Thymus (tissue), 11 donors: ENCODE measurements at regions not wholly inside any gene's neighbourhood (a gene's known extent, or its start where the extent isn't known, plus 50 kb on each side); places are given as distances from the start of the nearest gene placed in this dataset.
"Not testable (repeated sequence)": the region's sequence is repeated elsewhere in the genome, so short reads cannot be mapped to it uniquely, and the experiment has no call there.

Experiments
- DNase-seq, 9 donors: peaks; one replicate each; pipeline ENCODE4 v3.0.0-alpha.2; 2013; ENCODE audit warnings: low spot score in 9 of 9, low read depth in 6 of 9, missing footprints in 1 of 9
- H3K27ac ChIP-seq, 2 donors: one replicate each; pipeline ENCODE4 v1.5.1; 2013; ENCODE audit warnings: control low read depth in 1 of 2, low read depth in 1 of 2, low read length in 1 of 2, mild to moderate bottlenecking in 1 of 2, moderate library complexity in 1 of 2
- H3K27me3 ChIP-seq, 2 donors: one replicate each; pipeline ENCODE4 v1.5.1; 2013; ENCODE audit warnings: low read length in 1 of 2; ENCODE audit not compliant: control insufficient read depth in 2 of 2, insufficient read depth in 1 of 2
- H3K36me3 ChIP-seq, 2 donors: one replicate each; pipeline ENCODE4 v1.5.1; 2013; ENCODE audit warnings: low read length in 1 of 2, mild to moderate bottlenecking in 1 of 2, moderate library complexity in 1 of 2; ENCODE audit not compliant: control insufficient read depth in 2 of 2, insufficient read depth in 2 of 2
- H3K4me1 ChIP-seq, 2 donors: one replicate each; pipeline ENCODE4 v1.5.1; 2013; ENCODE audit warnings: low read length in 2 of 2; ENCODE audit not compliant: control insufficient read depth in 2 of 2, insufficient read depth in 2 of 2
- H3K4me3 ChIP-seq, 2 donors: one replicate each; pipeline ENCODE4 v1.5.1; 2013; ENCODE audit warnings: low read length in 2 of 2, control low read depth in 1 of 2, mild to moderate bottlenecking in 1 of 2
- H3K9me3 ChIP-seq, 2 donors: one replicate each; pipeline ENCODE4 v1.5.1; 2013; ENCODE audit warnings: low read length in 1 of 2, mild to moderate bottlenecking in 1 of 2; ENCODE audit not compliant: control insufficient read depth in 2 of 2, insufficient read depth in 1 of 2
- WGBS: extraction: QIAGEN DNeasy Blood & Tissue Kit; methylation state at CpG from one replicate; pipeline ENCODE4 v1.1.7; 2013; 5-methylcytosine and 5-hydroxymethylcytosine counted together
- donor health status: healthy.

- Histone ChIP-seq H3K27me3 (no peaks in the 10 kb centered on the region), H3K9me3 (no peaks in the 10 kb centered on the region), H3K4me1 (no peaks in the 10 kb centered on the region), H3K36me3 (no peaks in the 10 kb centered on the region), H3K4me3 (no peak overlapping the region), H3K27ac (no peak overlapping the region)
- no peak for DNase-seq
- 95% methylated on average over 3 of the region's 3 CpGs for WGBS
Observed at GRCh38 chr5:86536396-86536795, 81.3 kb upstream of the COX7C start.

- Histone ChIP-seq H3K36me3 (no peaks in the 10 kb centered on the region), H3K4me3 (no peak overlapping the region), H3K27ac (no peak overlapping the region), H3K27me3 (no peaks in the 10 kb centered on the region), H3K4me1 (no peaks in the 10 kb centered on the region), H3K9me3 (no peaks in the 10 kb centered on the region)
- 89% methylated on average over 3 of the region's 3 CpGs for WGBS
- DNase-seq: no peak
Observed at GRCh38 chr5:86542532-86542931, 75.2 kb upstream of the COX7C start.

- Histone ChIP-seq H3K9me3 (no peaks in the 10 kb centered on the region), H3K4me3 (no peak overlapping the region), H3K36me3 (no peaks in the 10 kb centered on the region), H3K4me1 (no peaks in the 10 kb centered on the region), H3K27me3 (no peaks in the 10 kb centered on the region), H3K27ac (no peak overlapping the region)
- WGBS: 36% methylated on average over 2 of the region's 2 CpGs
- no peak for DNase-seq
Observed at GRCh38 chr5:86546044-86546443, 71.7 kb upstream of the COX7C start.

DNA sequence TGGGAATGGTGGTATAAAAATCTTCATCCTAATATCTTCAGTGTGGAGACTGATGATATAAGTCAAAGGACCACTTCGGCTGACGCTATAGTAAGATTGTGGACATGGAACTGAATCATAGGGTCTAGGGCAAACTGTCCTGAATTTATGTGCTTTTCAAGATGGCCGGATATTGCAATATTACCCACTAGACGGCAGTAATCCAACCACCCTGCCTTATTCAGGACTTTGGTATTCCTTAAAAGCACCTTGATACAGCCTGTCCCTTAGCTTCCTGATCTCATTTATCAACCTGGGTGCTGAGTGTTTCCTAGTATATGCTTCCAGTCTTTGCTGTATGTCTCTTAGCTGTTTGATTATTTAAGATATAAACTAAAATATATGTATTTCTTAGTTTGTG lies 71.2 kb upstream of the COX7C start:
- whole genome bisulfite sequencing: 91% methylated on average over 4 of the region's 4 CpGs

DNA sequence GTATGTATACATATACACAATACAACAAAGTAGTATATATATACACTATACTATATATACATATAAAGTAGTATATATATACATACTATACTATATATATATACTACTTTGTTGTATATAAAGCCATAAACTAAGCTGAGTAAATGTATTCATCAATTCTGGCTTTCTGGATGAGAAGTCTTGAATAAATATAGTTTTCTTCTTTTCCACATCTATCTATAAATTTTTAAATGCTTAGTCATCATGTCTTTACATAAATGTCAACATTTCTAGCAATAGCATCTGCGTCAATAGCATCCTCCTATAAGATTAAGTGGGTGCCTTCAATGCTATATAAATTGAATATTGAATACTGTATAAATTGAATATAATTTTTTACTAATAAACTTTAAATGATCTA lies 63.1 kb upstream of the COX7C start:
- no peaks in the 10 kb centered on the region for H3K9me3 ChIP-seq
- WGBS: 93% methylated on average over 1 of the region's 1 CpG
- H3K36me3 ChIP-seq: no peaks in the 10 kb centered on the region
- H3K27ac ChIP-seq: no peak overlapping the region
- H3K4me3 ChIP-seq: no peak overlapping the region
- no peak for DNase-seq
- no peaks in the 10 kb centered on the region for H3K27me3 ChIP-seq
- H3K4me1 ChIP-seq: no peaks in the 10 kb centered on the region

More for the DNA sequence above, 71.2 kb upstream of the COX7C start:
- Histone ChIP-seq H3K4me3 (no peak overlapping the region), H3K9me3 (no peaks in the 10 kb centered on the region), H3K4me1 (no peaks in the 10 kb centered on the region), H3K36me3 (no peaks in the 10 kb centered on the region), H3K27me3 (no peaks in the 10 kb centered on the region), H3K27ac (no peak overlapping the region)
- DNase-seq: no peak

- peak in 1 of 9 donors; percentile 1 for DNase-seq
- no peak overlapping the region for H3K27ac ChIP-seq
- no peaks in the 10 kb centered on the region for H3K27me3 ChIP-seq
- H3K36me3 ChIP-seq: no peaks in the 10 kb centered on the region
- H3K4me1 ChIP-seq: no peaks in the 10 kb centered on the region
- H3K9me3 ChIP-seq: no peaks in the 10 kb centered on the region
- no peak overlapping the region for H3K4me3 ChIP-seq
Observed at GRCh38 chr5:86557920-86558319, 59.8 kb upstream of the COX7C start.

- no peak for DNase-seq
- no peaks in the 10 kb centered on the region for H3K36me3 ChIP-seq
- no peaks in the 10 kb centered on the region for H3K4me1 ChIP-seq
- no peak overlapping the region for H3K27ac ChIP-seq
- WGBS: 66% methylated on average over 8 of the region's 8 CpGs
- peaks cover 0 to 3% of the 10 kb centered on the region in 2 donors for H3K9me3 ChIP-seq
- no peaks in the 10 kb centered on the region for H3K27me3 ChIP-seq
- H3K4me3 ChIP-seq: no peak overlapping the region
Observed at GRCh38 chr5:86565197-86565789, 52.4 kb upstream of the COX7C start.

DNA sequence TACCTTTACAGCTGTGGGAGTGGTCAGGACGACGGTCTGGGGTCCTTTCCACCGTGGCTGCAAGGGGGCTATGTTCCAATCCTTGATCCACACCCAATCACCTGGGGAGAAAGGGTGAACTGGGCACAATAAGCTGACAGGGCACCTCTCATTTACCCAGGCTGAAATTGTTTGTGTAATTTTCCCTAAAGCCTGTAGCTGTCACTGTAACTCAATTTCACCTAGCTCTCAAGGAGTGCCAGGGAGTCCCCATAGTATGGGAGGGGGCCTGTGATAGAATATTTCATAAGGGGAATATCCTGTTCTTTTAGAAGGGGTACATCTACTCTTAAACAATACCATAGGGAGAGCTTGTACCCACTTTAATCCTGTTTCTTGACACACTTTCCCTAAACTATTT lies 51.7 kb upstream of the COX7C start:
- not testable (repeated sequence) for H3K4me3 ChIP-seq, H3K27me3 ChIP-seq, DNase-seq, H3K4me1 ChIP-seq, H3K27ac ChIP-seq, H3K9me3 ChIP-seq, H3K36me3 ChIP-seq
- 83% methylated on average over 3 of the region's 3 CpGs for WGBS
